ENCODE measurements at regions not wholly inside any gene's neighbourhood (a gene's known extent, or its start where the extent isn't known, plus 50 kb on each side); places are given as distances from the start of the nearest gene placed in this dataset.

DNA sequence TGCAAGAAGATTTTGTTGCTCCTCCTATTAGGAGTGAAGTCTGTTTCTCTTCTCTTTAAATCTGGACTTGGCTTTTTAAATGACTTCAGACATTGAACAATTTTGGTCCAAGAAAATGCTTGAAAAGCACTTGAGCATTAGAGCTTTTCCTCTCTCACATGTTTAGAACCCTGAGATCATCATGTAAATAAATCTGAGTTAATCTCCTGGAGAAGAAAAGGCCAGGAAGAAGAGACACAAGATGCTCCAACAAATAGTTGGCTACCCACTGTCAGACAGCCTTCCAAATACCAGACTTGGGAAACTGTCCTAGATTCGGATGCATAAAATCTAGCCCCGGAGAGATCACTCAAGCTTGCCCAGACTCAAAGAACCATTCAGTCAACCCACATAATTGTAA, 1353.1 kb upstream of the ADGRL4 start:
- TF ChIP-seq, protein P1, sequence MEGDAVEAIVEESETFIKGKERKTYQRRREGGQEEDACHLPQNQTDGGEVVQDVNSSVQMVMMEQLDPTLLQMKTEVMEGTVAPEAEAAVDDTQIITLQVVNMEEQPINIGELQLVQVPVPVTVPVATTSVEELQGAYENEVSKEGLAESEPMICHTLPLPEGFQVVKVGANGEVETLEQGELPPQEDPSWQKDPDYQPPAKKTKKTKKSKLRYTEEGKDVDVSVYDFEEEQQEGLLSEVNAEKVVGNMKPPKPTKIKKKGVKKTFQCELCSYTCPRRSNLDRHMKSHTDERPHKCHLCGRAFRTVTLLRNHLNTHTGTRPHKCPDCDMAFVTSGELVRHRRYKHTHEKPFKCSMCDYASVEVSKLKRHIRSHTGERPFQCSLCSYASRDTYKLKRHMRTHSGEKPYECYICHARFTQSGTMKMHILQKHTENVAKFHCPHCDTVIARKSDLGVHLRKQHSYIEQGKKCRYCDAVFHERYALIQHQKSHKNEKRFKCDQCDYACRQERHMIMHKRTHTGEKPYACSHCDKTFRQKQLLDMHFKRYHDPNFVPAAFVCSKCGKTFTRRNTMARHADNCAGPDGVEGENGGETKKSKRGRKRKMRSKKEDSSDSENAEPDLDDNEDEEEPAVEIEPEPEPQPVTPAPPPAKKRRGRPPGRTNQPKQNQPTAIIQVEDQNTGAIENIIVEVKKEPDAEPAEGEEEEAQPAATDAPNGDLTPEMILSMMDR (IDR thresholded peaks at IDR 0.05 in 4 of 5, conservative IDR thresholded peaks at IDR 0.05 in 1 of 5) = no peak
- TF ChIP-seq POLR2A (IDR thresholded peaks at IDR 0.05) = no peak
